ENCODE measurements at regions not wholly inside any gene's neighbourhood (a gene's known extent, or its start where the extent isn't known, plus 50 kb on each side); places are given as distances from the start of the nearest gene placed in this dataset.

DNA sequence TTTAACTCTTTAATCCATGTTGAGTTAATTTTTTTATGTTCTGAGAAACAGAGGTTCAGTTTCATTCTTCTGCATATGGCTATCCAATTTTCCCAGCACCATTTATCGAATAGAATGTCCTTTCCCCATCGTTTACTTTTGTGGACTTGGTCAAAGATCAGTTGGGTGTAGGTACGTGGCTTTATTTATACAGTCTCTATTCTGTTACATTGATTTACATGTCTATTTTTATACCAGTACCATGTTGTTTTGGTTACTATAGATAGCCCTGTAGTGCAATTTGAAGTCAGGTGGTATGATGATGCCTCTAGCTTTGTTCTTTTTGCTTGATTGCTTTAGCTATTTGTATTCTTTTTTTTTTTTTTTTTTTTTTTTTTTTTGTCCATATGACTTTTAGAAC lies 462.0 kb downstream of the HTR1A start:
- no peaks in the 10 kb centered on the region for H3K9me3 Mint-ChIP-seq
- H3K56ac ChIP-seq (ENCODE audit: insufficient read length, low read depth, low read length) = no peak overlapping the region
- no peaks in the 10 kb centered on the region for H3K4me1 ChIP-seq (ENCODE audit: insufficient read depth, low read length)
- no peaks in the 10 kb centered on the region for H3K79me2 ChIP-seq (ENCODE audit: insufficient read depth, low read length)
- H4K5ac ChIP-seq (ENCODE audit: insufficient read length, low read depth, low read length) = no peak overlapping the region
- no peak overlapping the region for H3K9ac ChIP-seq (ENCODE audit: extremely low read depth, insufficient read length, low read length)
- no peaks in the 10 kb centered on the region for H3K79me1 ChIP-seq (ENCODE audit: insufficient read depth, low read depth, low read length, poor library complexity, severe bottlenecking)
- H3K4me2 ChIP-seq (ENCODE audit: insufficient read depth, insufficient read length, low read length) = no peak overlapping the region
- H2BK12ac ChIP-seq (ENCODE audit: insufficient read length, low read depth, low read length) = no peak overlapping the region
- no peaks in the 10 kb centered on the region for H4K20me1 ChIP-seq (ENCODE audit: control insufficient read depth, insufficient read depth, insufficient read length)
- H3K4me3 Mint-ChIP-seq = no peak overlapping the region
- H3K23me2 ChIP-seq (ENCODE audit: insufficient read length, low read depth, low read length, poor library complexity, severe bottlenecking) = no peaks in the 10 kb centered on the region
- no peak overlapping the region for H2BK5ac ChIP-seq (ENCODE audit: insufficient read length, low read length)
- H2AK5ac ChIP-seq (ENCODE audit: insufficient read length, low read length) = no peak overlapping the region
- H3K27ac ChIP-seq (ENCODE audit: insufficient read length, low read depth, low read length) = no peak overlapping the region
- no peak overlapping the region for H2AFZ ChIP-seq (ENCODE audit: low read length)
- DNase-seq = no peak
- WGBS (ENCODE audit: extremely low coverage, insufficient read length, low lambda C conversion rate) = no CpG with 5 or more reads among the region's 3 CpGs
- H3K27me3 Mint-ChIP-seq (ENCODE audit: low read depth) = no peaks in the 10 kb centered on the region
- peaks cover 2% of the 10 kb centered on the region in 2 experiments; a peak in 3 of 4 replicates for H3K4me1 Mint-ChIP-seq
- no peak overlapping the region for H2BK15ac ChIP-seq (ENCODE audit: low read depth, low read length)
- no peak overlapping the region for H4K91ac ChIP-seq (ENCODE audit: insufficient read length, low read depth, low read length)
- H3K36me3 Mint-ChIP-seq (ENCODE audit: insufficient read depth in 1 of 3, low read depth in 3 of 3) = no peaks in the 10 kb centered on the region
- H3K9me3 ChIP-seq (ENCODE audit: control insufficient read depth, low read depth, low read length) = no peaks in the 10 kb centered on the region
- no peak overlapping the region for H3K4ac ChIP-seq (ENCODE audit: low read depth, low read length)
- no peak overlapping the region for H2BK120ac ChIP-seq (ENCODE audit: low read depth, low read length, poor library complexity, severe bottlenecking)
- H3K27ac Mint-ChIP-seq = no peak overlapping the region
- no peak overlapping the region for H3K14ac ChIP-seq (ENCODE audit: insufficient read depth, low read length)
- no peak overlapping the region for H2BK20ac ChIP-seq (ENCODE audit: low read depth, low read length, poor library complexity, severe bottlenecking)
- no peaks in the 10 kb centered on the region for H3K27me3 ChIP-seq (ENCODE audit: insufficient read depth, low read length)
- no peak overlapping the region for H3T11ph ChIP-seq (ENCODE audit: low read length)
- no peak overlapping the region for H3K23ac ChIP-seq (ENCODE audit: insufficient read length, low read depth, low read length)
- TF ChIP-seq, protein P1, sequence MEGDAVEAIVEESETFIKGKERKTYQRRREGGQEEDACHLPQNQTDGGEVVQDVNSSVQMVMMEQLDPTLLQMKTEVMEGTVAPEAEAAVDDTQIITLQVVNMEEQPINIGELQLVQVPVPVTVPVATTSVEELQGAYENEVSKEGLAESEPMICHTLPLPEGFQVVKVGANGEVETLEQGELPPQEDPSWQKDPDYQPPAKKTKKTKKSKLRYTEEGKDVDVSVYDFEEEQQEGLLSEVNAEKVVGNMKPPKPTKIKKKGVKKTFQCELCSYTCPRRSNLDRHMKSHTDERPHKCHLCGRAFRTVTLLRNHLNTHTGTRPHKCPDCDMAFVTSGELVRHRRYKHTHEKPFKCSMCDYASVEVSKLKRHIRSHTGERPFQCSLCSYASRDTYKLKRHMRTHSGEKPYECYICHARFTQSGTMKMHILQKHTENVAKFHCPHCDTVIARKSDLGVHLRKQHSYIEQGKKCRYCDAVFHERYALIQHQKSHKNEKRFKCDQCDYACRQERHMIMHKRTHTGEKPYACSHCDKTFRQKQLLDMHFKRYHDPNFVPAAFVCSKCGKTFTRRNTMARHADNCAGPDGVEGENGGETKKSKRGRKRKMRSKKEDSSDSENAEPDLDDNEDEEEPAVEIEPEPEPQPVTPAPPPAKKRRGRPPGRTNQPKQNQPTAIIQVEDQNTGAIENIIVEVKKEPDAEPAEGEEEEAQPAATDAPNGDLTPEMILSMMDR (conservative IDR thresholded peaks at IDR 0.05) = no peak
- no peak overlapping the region for H3K18ac ChIP-seq (ENCODE audit: insufficient read length, low read depth, low read length)
- no peak overlapping the region for H4K8ac ChIP-seq (replicated peaks; ENCODE audit: insufficient read length, low read depth, low read length)

Data from H9 (cell line).